GM13977 (cell line): ENCODE measurements at regions not wholly inside any gene's neighbourhood (a gene's known extent, or its start where the extent isn't known, plus 50 kb on each side); places are given as distances from the start of the nearest gene placed in this dataset.

Source experiments
- DNase-seq: peaks from one replicate; pipeline ENCODE4 v3.0.0; 2012; ENCODE audit warnings: low spot score
- in situ Hi-C: fragments of 300-500 bp; cut with MboI; formaldehyde crosslinking; loops from one replicate; pipeline ENCODE4 v1.12.0; 2022; ENCODE audit warnings: low sequenced_read_pairs, low pct_unique_long_range_greater_than_20kb, mixed read lengths, inconsistent platforms; ENCODE audit not compliant: unreplicated experiment
- TF ChIP-seq, protein P1 (sequence below): IDR thresholded peaks from 2 replicates; pipeline ENCODE4 v1.5.1; 2012; ENCODE audit warnings: mild to moderate bottlenecking, control low read depth; ENCODE audit not compliant: insufficient read depth; ENCODE audit errors: extremely low read depth, missing control alignments

DNA sequence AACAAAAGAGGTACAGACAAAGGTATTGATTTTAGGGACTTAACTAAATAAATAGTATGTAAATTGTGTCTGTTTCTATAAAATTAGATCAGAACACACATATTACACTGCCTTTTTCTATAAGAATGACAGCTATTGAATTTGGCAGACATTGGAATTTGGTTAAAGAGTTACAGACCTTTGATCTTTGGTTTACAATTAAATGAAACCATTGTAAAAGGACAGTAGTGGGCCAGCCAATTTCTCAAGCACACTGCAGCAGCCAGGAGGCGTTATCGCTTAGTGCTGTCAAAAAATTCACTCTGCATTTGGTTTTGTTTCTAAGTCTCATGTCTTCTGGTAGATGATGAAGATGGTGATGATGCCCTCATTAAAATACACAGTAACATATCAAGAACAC is 175.9 kb downstream of the NR4A2 start:
- TF ChIP-seq, protein P1, sequence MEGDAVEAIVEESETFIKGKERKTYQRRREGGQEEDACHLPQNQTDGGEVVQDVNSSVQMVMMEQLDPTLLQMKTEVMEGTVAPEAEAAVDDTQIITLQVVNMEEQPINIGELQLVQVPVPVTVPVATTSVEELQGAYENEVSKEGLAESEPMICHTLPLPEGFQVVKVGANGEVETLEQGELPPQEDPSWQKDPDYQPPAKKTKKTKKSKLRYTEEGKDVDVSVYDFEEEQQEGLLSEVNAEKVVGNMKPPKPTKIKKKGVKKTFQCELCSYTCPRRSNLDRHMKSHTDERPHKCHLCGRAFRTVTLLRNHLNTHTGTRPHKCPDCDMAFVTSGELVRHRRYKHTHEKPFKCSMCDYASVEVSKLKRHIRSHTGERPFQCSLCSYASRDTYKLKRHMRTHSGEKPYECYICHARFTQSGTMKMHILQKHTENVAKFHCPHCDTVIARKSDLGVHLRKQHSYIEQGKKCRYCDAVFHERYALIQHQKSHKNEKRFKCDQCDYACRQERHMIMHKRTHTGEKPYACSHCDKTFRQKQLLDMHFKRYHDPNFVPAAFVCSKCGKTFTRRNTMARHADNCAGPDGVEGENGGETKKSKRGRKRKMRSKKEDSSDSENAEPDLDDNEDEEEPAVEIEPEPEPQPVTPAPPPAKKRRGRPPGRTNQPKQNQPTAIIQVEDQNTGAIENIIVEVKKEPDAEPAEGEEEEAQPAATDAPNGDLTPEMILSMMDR = peak; percentile 17
- in situ Hi-C loops = no loop called here
- DNase-seq = no peak

DNA sequence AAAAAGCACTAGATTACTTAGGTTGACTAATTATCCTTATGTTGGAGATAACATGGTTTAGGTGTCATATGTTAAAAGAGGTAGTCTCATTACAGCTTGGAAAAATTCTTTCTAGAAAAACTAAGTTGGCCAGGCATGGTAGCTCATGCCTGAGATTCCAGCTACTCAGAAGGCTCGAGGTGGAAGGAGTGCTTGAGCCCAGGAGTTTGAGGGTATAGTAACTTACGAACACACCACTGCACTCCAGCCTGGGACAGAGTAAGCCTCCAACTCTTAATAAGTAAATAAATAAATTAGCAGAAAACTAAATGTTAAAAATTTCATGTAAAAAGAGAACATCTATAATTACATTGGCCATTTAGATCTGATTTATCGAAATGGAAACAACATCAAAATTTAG is 177.2 kb downstream of the NR4A2 start:
- in situ Hi-C loops = no loop called here
- no peak for DNase-seq
- TF ChIP-seq, protein P1 = no peak

DNA sequence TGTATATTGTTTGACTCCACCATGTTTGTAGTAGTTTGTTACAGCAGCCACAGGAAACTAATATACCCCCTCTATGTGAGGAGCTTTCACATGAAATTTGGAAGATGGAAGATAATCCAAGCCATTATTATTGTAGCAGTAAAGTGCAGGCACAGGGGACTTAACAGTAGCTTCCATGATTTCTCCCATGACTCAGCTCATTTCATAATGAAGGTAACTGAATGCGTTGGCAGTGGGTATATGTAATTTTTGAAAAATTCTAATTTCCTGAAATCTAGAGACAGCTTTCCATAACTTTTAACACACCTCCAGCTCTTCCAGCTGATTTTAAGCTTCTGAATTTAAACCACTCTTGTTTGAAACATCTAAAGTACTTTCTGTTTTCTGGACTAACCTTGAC is 181.2 kb downstream of the NR4A2 start:
- TF ChIP-seq, protein P1 = no peak
- in situ Hi-C loops = no loop called here
- no peak for DNase-seq

DNA sequence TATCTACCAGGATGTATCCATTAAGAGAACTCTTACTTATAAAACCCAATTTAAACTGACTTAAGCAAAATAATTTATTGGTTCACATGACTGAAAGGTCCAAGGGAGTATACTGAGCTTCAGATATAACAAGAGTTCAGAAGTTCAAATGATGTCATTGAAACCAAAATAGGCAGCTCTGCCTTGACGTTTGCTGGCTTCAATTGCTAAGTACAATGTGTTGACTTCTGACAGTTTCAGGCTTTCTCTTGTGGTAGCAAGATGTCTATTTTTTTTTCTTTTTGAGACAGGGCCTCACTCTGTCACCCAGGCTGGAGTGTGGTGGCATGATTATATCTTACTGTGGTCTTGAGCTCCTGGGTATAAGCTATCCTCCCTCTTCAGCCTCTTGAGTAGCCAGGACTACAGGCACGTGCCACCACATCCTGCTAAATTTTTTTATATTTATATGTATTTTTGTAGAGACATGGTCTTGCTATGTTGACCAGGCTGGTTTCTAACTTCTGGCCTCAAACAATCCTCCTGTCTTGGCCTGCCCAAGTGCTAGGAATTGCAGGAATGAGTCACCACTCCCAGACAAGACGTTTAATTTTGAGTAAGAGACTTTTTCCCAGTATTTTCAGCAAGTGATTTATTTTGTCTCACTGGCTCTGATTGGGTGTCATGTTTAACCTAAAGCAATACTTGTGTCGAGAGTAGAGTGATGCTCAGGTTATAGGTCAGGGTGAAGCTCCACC is 184.8 kb downstream of the NR4A2 start:
- DNase-seq = peak; percentile 28
- in situ Hi-C loops = no loop called here
- TF ChIP-seq, protein P1 = no peak

DNA sequence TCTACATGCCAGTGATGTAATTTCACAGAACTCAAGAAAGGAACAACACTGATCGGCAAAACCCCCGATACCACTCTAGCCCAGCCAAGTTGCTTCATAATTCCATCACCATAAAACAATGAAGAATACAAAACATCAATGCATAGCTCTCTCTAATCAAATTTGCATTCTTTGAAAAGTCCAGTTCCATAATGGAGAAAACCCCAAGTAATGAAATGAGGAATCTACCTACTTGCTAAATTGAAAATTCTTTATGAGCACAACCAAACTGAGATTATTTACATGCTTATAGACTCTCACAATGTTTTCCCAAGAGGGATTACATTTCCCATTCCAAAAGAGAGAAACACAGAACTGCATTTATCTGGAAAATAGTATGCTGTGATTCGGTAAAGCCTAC is 186.5 kb downstream of the NR4A2 start:
- TF ChIP-seq, protein P1 = no peak
- DNase-seq = no peak

DNA sequence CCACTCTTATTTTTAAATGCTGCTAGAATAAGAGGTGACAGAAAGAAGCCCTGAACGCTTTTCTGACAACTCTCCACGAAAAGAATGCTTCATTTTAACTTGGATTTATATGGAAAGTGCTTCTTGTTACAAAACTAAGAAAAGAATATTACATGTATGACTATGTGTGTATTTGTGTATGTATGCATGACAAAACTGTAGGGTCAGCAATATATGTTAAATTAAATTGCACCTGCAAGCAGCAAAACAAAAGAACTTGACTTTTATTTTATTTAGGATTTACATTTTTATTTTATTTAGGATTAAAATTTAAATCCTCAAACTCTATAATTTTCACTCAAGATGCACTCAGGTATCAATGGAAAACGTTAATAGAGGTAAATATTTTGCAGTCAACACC is 187.1 kb downstream of the NR4A2 start:
- DNase-seq = no peak
- in situ Hi-C loops = no loop called here

More for the DNA sequence above, 186.5 kb downstream of the NR4A2 start:
- in situ Hi-C loops = no loop called here

More for the DNA sequence above, 187.1 kb downstream of the NR4A2 start:
- TF ChIP-seq, protein P1 = no peak
